ENCODE measurements at regions not wholly inside any gene's neighbourhood (a gene's known extent, or its start where the extent isn't known, plus 50 kb on each side); places are given as distances from the start of the nearest gene placed in this dataset.

DNA sequence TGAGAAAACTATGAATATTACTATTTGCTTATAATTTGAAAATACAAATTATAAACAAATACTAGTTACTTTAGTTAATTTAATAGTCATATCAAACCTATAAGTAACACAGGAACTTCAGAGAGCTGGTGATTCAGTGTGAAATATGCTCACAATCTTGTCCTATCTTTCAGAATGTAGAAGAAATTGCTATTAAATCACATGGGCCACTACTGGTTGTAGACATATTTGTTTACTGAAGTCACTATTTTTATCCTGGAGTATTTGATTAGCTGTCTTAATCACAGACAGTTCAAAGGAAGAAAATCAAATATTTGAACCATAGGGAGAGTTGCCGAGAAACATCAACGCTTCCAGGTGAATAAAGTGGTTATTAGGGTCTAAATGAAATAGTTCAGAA is 187.6 kb upstream of the ANO3 start:
- Histone ChIP-seq H3K4me1 (ENCODE audit: control insufficient read depth, insufficient read depth, low read length) (peaks cover 17% of the 10 kb centered on the region), H3K4me3 (ENCODE audit: low read depth, low read length) (no peak overlapping the region), H3K9me3 (ENCODE audit: control insufficient read depth, insufficient read depth, low read depth, low read length) (no peaks in the 10 kb centered on the region), H3K9ac (ENCODE audit: low read length) (no peak overlapping the region), H3K27me3 (ENCODE audit: control insufficient read depth, insufficient read depth, low read length) (no peaks in the 10 kb centered on the region), H3K27ac (ENCODE audit: low read depth, low read length) (no peak overlapping the region), H3K36me3 (ENCODE audit: control insufficient read depth, insufficient read depth, low read length) (no peaks in the 10 kb centered on the region)

DNA sequence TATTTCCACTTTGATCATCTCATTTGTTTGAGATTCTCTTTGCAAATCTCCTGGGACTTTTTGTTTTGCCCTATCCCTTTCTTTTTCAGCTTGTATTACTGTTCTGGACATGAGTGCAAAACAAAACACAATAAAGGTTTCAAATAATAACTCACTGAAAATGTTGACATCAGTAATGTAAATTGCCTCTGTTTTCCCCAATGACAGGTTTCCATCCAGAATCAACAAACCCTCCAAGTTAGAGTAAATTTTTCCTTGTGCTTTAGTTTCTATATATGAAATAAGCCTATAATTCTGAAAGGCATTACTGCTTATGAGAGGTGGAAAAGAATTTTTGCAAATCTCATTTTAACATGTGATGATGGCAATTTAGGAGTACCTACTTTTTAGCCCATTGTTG is 187.0 kb upstream of the ANO3 start:
- Histone ChIP-seq H3K27me3 (ENCODE audit: control insufficient read depth, insufficient read depth, low read length) (no peaks in the 10 kb centered on the region), H3K9ac (ENCODE audit: low read length) (no peak overlapping the region), H3K4me1 (ENCODE audit: control insufficient read depth, insufficient read depth, low read length) (peaks cover 17% of the 10 kb centered on the region), H3K4me3 (ENCODE audit: low read depth, low read length) (no peak overlapping the region), H3K27ac (ENCODE audit: low read depth, low read length) (no peak overlapping the region), H3K9me3 (ENCODE audit: control insufficient read depth, insufficient read depth, low read depth, low read length) (no peaks in the 10 kb centered on the region), H3K36me3 (ENCODE audit: control insufficient read depth, insufficient read depth, low read length) (no peaks in the 10 kb centered on the region)

DNA sequence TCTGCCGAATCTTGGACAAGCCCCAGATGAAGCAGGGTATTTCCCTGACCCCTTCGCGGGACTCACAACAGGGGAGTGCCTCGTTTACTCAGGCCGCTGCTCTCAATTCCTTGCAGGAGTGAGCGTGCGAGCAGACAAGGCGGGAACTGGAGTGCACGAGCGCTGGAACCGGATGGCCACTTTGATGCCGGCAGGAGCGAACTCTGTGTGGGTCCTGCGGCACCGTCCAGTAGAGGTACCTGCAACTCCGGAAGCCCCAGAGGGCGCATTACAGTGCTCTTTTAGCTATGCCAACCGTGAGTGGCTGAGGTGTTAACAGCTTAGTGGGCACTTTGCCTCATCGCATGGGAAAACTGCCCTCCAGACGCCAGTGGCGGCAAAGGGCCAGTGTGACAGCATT is 182.3 kb upstream of the ANO3 start:
- Histone ChIP-seq H3K4me1 (ENCODE audit: control insufficient read depth, insufficient read depth, low read length) (peaks cover 4% of the 10 kb centered on the region; the same call in 1 of the 2 replicates), H3K9ac (ENCODE audit: low read length) (no peak overlapping the region), H3K36me3 (ENCODE audit: control insufficient read depth, insufficient read depth, low read length) (no peaks in the 10 kb centered on the region), H3K27me3 (ENCODE audit: control insufficient read depth, insufficient read depth, low read length) (no peaks in the 10 kb centered on the region), H3K27ac (ENCODE audit: low read depth, low read length) (no peak overlapping the region), H3K9me3 (ENCODE audit: control insufficient read depth, insufficient read depth, low read depth, low read length) (no peaks in the 10 kb centered on the region), H3K4me3 (ENCODE audit: low read depth, low read length) (no peak overlapping the region)

DNA sequence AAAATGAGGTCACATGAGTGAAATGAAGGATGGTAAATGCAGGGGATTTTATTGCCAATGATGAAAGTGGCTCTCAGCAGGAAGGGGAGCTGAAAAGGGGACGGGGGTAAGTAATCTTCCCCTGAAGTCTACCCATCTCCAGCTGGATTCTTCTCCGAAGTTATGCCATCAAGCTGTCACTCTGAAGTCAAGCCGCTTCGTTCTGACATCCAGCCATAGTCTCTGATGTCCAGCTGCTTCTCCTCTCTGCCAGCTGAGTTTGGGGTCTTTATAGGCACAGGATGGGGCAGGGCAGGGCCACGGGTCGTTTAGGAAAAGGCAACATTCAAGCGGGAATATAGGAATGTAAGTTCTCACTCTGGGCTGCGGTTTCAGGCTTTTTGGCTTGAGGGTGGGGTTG is 181.9 kb upstream of the ANO3 start:
- Histone ChIP-seq H3K9me3 (ENCODE audit: control insufficient read depth, insufficient read depth, low read depth, low read length) (no peaks in the 10 kb centered on the region), H3K27ac (ENCODE audit: low read depth, low read length) (no peak overlapping the region), H3K4me1 (ENCODE audit: control insufficient read depth, insufficient read depth, low read length) (no peaks in the 10 kb centered on the region), H3K9ac (ENCODE audit: low read length) (no peak overlapping the region), H3K4me3 (ENCODE audit: low read depth, low read length) (no peak overlapping the region), H3K36me3 (ENCODE audit: control insufficient read depth, insufficient read depth, low read length) (no peaks in the 10 kb centered on the region), H3K27me3 (ENCODE audit: control insufficient read depth, insufficient read depth, low read length) (no peaks in the 10 kb centered on the region)

DNA sequence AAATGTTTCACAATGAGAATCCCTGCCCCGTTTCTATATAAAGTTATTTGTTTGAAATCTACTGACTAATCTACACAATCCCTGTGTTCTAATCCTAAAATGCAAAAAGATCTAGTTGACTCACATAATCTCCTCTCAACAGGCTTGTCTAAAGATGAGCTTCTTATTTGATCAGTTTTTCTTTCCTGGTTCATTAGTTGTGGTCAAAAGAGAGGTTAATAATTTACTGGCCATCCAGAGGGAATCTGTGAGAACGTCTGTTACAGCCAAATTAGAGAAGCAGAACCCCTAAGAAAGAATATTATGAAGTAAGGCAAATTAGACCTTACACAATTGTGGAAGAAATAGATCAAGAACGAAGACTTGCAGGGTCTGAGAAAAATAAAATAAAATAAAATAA is 173.7 kb upstream of the ANO3 start:
- H3K27me3 ChIP-seq (ENCODE audit: control insufficient read depth, insufficient read depth, low read length): no peaks in the 10 kb centered on the region
- no peaks in the 10 kb centered on the region for H3K36me3 ChIP-seq (ENCODE audit: control insufficient read depth, insufficient read depth, low read length)
- H3K4me1 ChIP-seq (ENCODE audit: control insufficient read depth, insufficient read depth, low read length): peaks cover 9% of the 10 kb centered on the region; the same call in 1 of the 2 replicates
- H3K4me3 ChIP-seq (ENCODE audit: low read depth, low read length): no peak overlapping the region
- no peaks in the 10 kb centered on the region for H3K9me3 ChIP-seq (ENCODE audit: control insufficient read depth, insufficient read depth, low read depth, low read length)
- no peak overlapping the region for H3K9ac ChIP-seq (ENCODE audit: low read length)
- no peak overlapping the region for H3K27ac ChIP-seq (ENCODE audit: low read depth, low read length)

DNA sequence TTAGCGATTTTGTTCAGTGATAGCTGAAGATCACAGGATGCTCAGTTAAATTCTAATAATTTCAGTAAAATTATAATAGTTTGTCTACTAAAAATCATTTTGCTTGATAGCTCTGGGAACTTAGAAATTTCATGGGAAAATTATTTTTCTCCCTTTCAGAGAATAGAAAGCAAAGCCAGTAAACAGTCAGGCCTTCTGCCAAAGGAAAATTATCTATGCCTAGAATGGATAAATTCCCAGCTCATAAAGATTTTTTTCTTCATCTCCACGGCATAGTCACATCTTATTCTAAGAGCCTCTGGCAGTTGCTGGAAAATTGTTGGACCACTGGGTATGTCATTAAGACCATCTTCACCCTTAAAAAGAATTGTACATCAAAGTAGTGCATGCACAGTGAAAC is 169.6 kb upstream of the ANO3 start:
- peaks cover 9% of the 10 kb centered on the region; the same call in 1 of the 2 replicates for H3K4me1 ChIP-seq (ENCODE audit: control insufficient read depth, insufficient read depth, low read length)
- H3K36me3 ChIP-seq (ENCODE audit: control insufficient read depth, insufficient read depth, low read length): no peaks in the 10 kb centered on the region
- H3K4me3 ChIP-seq (ENCODE audit: low read depth, low read length): no peak overlapping the region
- no peaks in the 10 kb centered on the region for H3K9me3 ChIP-seq (ENCODE audit: control insufficient read depth, insufficient read depth, low read depth, low read length)
- H3K9ac ChIP-seq (ENCODE audit: low read length): no peak overlapping the region
- no peaks in the 10 kb centered on the region for H3K27me3 ChIP-seq (ENCODE audit: control insufficient read depth, insufficient read depth, low read length)
- H3K27ac ChIP-seq (ENCODE audit: low read depth, low read length): no peak overlapping the region

DNA sequence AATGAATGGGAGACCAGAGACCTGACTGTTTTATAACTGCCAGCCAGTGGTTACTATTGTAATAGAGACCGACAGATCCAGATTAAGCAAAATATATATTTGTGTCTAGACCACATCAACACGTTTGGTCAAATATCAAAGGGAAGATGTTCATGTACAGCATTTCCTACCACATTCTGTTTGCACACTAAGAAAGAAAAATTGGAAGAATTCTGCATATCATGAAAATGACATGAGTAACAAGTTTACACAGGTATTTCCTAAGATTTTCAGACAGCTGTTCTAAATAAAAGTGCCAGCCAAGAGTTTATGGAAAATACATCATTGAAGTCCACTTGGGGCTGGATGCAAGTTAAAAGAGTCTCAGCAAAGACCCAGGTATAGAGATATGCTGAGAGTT is 145.5 kb upstream of the ANO3 start:
- Histone ChIP-seq H3K27ac (ENCODE audit: low read depth, low read length) (no peak overlapping the region), H3K27me3 (ENCODE audit: control insufficient read depth, insufficient read depth, low read length) (no peaks in the 10 kb centered on the region), H3K9ac (ENCODE audit: low read length) (no peak overlapping the region), H3K36me3 (ENCODE audit: control insufficient read depth, insufficient read depth, low read length) (no peaks in the 10 kb centered on the region), H3K4me3 (ENCODE audit: low read depth, low read length) (no peak overlapping the region), H3K4me1 (ENCODE audit: control insufficient read depth, insufficient read depth, low read length) (no peaks in the 10 kb centered on the region), H3K9me3 (ENCODE audit: control insufficient read depth, insufficient read depth, low read depth, low read length) (no peaks in the 10 kb centered on the region)

DNA sequence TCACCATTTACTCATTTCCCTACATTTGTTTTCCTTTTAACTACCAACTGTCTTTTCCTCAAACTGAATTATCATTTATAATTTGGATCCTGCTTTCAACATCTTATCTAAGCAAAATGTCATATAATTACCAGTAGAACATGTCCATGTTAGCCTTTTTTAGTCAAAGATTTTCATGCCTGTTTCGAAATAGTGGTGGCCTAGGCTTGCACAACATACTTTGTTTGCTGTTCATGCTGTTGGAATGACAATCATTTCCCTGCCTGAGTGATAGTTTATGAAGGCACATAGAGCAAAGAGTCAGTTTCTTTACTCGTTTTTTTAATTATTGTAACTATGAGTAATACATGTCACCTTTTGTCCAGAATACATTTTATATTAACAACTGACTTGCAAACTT is 144.3 kb upstream of the ANO3 start:
- Histone ChIP-seq H3K27me3 (ENCODE audit: control insufficient read depth, insufficient read depth, low read length) (no peaks in the 10 kb centered on the region), H3K36me3 (ENCODE audit: control insufficient read depth, insufficient read depth, low read length) (no peaks in the 10 kb centered on the region), H3K4me3 (ENCODE audit: low read depth, low read length) (no peak overlapping the region), H3K27ac (ENCODE audit: low read depth, low read length) (no peak overlapping the region), H3K9ac (ENCODE audit: low read length) (no peak overlapping the region), H3K4me1 (ENCODE audit: control insufficient read depth, insufficient read depth, low read length) (no peaks in the 10 kb centered on the region), H3K9me3 (ENCODE audit: control insufficient read depth, insufficient read depth, low read depth, low read length) (no peaks in the 10 kb centered on the region)

DNA sequence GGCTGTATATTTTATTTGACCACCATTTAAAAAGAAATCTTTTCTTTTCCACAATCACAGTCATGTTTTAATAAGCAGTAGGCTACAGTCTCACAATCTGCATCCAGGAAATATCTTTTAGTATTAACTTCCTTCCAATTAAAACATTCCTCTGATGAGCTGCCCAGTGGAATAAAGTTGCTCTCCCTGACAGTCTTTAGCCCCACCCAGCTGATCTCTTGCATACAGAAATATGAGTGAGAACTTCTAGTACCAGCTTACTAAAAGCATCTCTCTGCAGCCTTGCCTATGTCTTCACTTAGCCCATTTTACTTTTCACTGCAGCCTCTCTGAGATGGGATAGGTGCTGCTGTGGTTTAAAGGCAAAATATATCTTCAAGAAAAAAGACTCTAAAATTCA is 143.4 kb upstream of the ANO3 start:
- no peak overlapping the region for H3K4me3 ChIP-seq (ENCODE audit: low read depth, low read length)

DNA sequence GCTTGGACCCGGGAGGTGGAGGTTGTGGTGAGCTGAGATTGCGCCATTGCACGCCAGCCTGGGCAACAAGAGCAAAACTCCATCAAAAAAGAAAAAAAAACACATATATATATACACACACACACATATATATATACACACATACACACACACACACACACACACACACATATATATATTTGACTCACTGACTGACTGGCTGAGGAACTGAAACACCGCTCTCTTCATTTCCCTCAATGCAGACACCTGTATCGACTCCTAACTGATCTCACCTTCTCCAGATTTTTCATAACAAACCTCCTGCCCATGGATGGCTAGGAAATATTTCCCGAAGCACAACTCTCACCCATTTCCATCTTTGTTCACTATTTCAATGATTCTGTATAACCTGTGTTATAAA is 140.7 kb upstream of the ANO3 start:
- Histone ChIP-seq H3K27me3 (ENCODE audit: control insufficient read depth, insufficient read depth, low read length) (no peaks in the 10 kb centered on the region), H3K27ac (ENCODE audit: low read depth, low read length) (no peak overlapping the region), H3K4me1 (ENCODE audit: control insufficient read depth, insufficient read depth, low read length) (no peaks in the 10 kb centered on the region)

More for the DNA sequence above, 143.4 kb upstream of the ANO3 start:
- Histone ChIP-seq H3K27me3 (ENCODE audit: control insufficient read depth, insufficient read depth, low read length) (no peaks in the 10 kb centered on the region), H3K27ac (ENCODE audit: low read depth, low read length) (no peak overlapping the region), H3K9ac (ENCODE audit: low read length) (no peak overlapping the region), H3K9me3 (ENCODE audit: control insufficient read depth, insufficient read depth, low read depth, low read length) (no peaks in the 10 kb centered on the region), H3K36me3 (ENCODE audit: control insufficient read depth, insufficient read depth, low read length) (no peaks in the 10 kb centered on the region), H3K4me1 (ENCODE audit: control insufficient read depth, insufficient read depth, low read length) (no peaks in the 10 kb centered on the region)

DNA sequence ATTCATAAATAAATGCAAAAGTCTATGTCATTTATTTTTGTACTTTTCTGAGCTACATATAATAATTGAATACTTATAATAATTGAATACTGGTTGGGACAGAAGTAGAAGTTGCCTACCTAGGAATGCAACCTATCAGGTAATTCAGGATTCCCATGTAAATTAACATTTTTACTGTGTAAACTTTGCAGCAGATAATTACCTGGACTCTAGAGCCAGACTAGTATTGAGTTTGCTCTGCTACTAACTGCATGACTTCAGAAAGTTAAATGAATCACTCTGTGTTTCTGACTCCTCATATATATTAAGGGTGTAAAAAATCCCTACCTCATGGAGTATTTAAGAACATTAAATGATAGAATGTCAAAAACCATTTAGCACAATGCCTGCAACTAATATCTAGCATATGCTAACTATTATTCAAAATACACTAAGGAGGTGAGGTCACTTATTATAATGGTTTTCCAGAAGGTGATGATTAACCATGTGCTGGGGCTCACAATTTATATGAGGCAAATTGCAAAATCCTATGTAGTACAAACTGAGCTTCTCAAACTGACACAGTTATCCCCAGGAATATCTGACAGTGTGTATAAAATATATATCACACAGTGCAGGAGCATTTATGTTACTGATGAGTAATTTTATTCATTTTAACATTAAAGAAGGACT is 138.1 kb upstream of the ANO3 start:
- Histone ChIP-seq H3K27me3 (ENCODE audit: control insufficient read depth, insufficient read depth, low read length) (no peaks in the 10 kb centered on the region), H3K9me3 (ENCODE audit: control insufficient read depth, insufficient read depth, low read depth, low read length) (no peaks in the 10 kb centered on the region), H3K27ac (ENCODE audit: low read depth, low read length) (no peak overlapping the region), H3K36me3 (ENCODE audit: control insufficient read depth, insufficient read depth, low read length) (no peaks in the 10 kb centered on the region), H3K4me1 (ENCODE audit: control insufficient read depth, insufficient read depth, low read length) (no peaks in the 10 kb centered on the region), H3K4me3 (ENCODE audit: low read depth, low read length) (no peak overlapping the region), H3K9ac (ENCODE audit: low read length) (no peak overlapping the region)

More for the DNA sequence above, 140.7 kb upstream of the ANO3 start:
- no peak overlapping the region for H3K9ac ChIP-seq (ENCODE audit: low read length)
- H3K9me3 ChIP-seq (ENCODE audit: control insufficient read depth, insufficient read depth, low read depth, low read length): no peaks in the 10 kb centered on the region
- no peaks in the 10 kb centered on the region for H3K36me3 ChIP-seq (ENCODE audit: control insufficient read depth, insufficient read depth, low read length)
- H3K4me3 ChIP-seq (ENCODE audit: low read depth, low read length): no peak overlapping the region

DNA sequence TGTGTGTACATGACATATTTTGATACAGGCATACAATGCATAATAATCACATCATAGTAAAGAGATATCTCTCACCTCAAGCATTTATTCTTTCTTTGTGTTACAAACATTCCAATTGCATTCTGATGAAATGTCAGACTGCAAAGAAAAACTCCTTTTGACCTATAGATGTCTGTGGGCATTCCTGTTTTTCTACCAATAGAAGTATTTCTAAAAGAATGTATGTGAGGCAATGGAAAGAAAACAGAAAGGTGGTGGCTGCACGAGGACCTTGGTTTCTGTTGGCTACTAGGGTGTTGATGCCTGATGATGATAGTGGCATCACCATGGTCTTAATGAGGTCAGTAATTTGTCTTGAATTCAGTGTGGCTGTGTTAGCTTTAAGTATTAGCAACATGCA is 137.0 kb upstream of the ANO3 start:
- Histone ChIP-seq H3K4me3 (ENCODE audit: low read depth, low read length) (no peak overlapping the region), H3K27me3 (ENCODE audit: control insufficient read depth, insufficient read depth, low read length) (no peaks in the 10 kb centered on the region), H3K9me3 (ENCODE audit: control insufficient read depth, insufficient read depth, low read depth, low read length) (no peaks in the 10 kb centered on the region)

More for the DNA sequence above, 137.0 kb upstream of the ANO3 start:
- H3K27ac ChIP-seq (ENCODE audit: low read depth, low read length): no peak overlapping the region
- H3K36me3 ChIP-seq (ENCODE audit: control insufficient read depth, insufficient read depth, low read length): no peaks in the 10 kb centered on the region
- no peaks in the 10 kb centered on the region for H3K4me1 ChIP-seq (ENCODE audit: control insufficient read depth, insufficient read depth, low read length)
- H3K9ac ChIP-seq (ENCODE audit: low read length): no peak overlapping the region
